ENCODE measurements at regions not wholly inside any gene's neighbourhood (a gene's known extent, or its start where the extent isn't known, plus 50 kb on each side); places are given as distances from the start of the nearest gene placed in this dataset.

DNA sequence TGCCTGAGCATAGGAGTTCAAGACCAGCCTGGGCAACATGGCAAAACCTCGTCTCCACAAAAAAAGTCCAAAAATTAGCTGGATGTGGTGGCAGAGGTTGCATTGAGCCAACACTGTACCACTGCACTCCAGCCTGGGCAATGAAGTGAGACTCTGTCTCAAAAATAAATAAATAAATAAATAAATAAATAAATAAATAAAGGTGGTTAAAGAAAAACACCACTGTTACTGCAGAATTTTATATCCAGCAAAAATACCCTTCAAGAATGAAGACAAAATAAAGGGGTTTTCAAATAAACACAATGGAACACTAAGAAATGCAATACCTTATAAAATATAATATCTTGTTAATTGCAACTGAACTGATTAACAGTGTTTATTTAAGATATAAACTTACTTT lies 150.2 kb upstream of the TBCA start (continued):
- TF ChIP-seq, protein P1, sequence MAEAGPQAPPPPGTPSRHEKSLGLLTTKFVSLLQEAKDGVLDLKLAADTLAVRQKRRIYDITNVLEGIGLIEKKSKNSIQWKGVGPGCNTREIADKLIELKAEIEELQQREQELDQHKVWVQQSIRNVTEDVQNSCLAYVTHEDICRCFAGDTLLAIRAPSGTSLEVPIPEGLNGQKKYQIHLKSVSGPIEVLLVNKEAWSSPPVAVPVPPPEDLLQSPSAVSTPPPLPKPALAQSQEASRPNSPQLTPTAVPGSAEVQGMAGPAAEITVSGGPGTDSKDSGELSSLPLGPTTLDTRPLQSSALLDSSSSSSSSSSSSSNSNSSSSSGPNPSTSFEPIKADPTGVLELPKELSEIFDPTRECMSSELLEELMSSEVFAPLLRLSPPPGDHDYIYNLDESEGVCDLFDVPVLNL (CRISPR knock-in tag; IDR thresholded peaks at IDR 0.05; ENCODE audit: borderline replicate concordance, low read depth), result no peak
- TF ChIP-seq E2F1 (CRISPR knock-in tag; IDR thresholded peaks at IDR 0.05), result no peak
- no peak for TF ChIP-seq ZNF219 (CRISPR knock-in tag; IDR thresholded peaks at IDR 0.05; ENCODE audit: borderline replicate concordance)
- no peak for TF ChIP-seq TP53 (CRISPR knock-in tag; IDR thresholded peaks at IDR 0.05)
- TF ChIP-seq, protein P2, sequence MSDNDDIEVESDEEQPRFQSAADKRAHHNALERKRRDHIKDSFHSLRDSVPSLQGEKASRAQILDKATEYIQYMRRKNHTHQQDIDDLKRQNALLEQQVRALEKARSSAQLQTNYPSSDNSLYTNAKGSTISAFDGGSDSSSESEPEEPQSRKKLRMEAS (CRISPR knock-in tag; IDR thresholded peaks at IDR 0.05), result no peak
- no peak for TF ChIP-seq ZNF396 (CRISPR knock-in tag; IDR thresholded peaks at IDR 0.05; ENCODE audit: borderline replicate concordance)
- no peak for TF ChIP-seq CREM (CRISPR knock-in tag; IDR thresholded peaks at IDR 0.05)
- TF ChIP-seq MLX (CRISPR knock-in tag; IDR thresholded peaks at IDR 0.05), result no peak
- no peak for TF ChIP-seq FOXP1 (CRISPR knock-in tag; IDR thresholded peaks at IDR 0.05; ENCODE audit: borderline replicate concordance)
- TF ChIP-seq HMGA2 (CRISPR knock-in tag; IDR thresholded peaks at IDR 0.05), result no peak

GRCh38 chr5:77925503-77925902 lies 149.4 kb upstream of the TBCA start:
- peaks cover 35% of the 10 kb centered on the region for H3K4me1 Mint-ChIP-seq
- CTCF ChIA-PET, result no interaction called here
- H3K36me3 Mint-ChIP-seq, result no peaks in the 10 kb centered on the region
- peaks cover 17% of the 10 kb centered on the region for H3K27me3 Mint-ChIP-seq (ENCODE audit: low read depth)
- POLR2A ChIA-PET, result no interaction called here
- H3K27ac Mint-ChIP-seq, result no peak overlapping the region
- no peak overlapping the region for H3K4me3 Mint-ChIP-seq
- TF ChIP-seq MXD4 (CRISPR knock-in tag; IDR thresholded peaks at IDR 0.05; ENCODE audit: borderline replicate concordance) (no peak), ZNF138 (CRISPR knock-in tag; conservative IDR thresholded peaks at IDR 0.05) (no peak), CBFB (CRISPR knock-in tag; IDR thresholded peaks at IDR 0.05; ENCODE audit: low read depth) (no peak), JAZF1 (CRISPR knock-in tag; IDR thresholded peaks at IDR 0.05) (no peak), GRHL2 (CRISPR knock-in tag; IDR thresholded peaks at IDR 0.05; ENCODE audit: insufficient replicate concordance, severe bottlenecking) (no peak), ETV6 (CRISPR knock-in tag; IDR thresholded peaks at IDR 0.05) (no peak), ELF4 (CRISPR knock-in tag; IDR thresholded peaks at IDR 0.05; ENCODE audit: low read depth) (no peak)
- TF ChIP-seq, protein P3, sequence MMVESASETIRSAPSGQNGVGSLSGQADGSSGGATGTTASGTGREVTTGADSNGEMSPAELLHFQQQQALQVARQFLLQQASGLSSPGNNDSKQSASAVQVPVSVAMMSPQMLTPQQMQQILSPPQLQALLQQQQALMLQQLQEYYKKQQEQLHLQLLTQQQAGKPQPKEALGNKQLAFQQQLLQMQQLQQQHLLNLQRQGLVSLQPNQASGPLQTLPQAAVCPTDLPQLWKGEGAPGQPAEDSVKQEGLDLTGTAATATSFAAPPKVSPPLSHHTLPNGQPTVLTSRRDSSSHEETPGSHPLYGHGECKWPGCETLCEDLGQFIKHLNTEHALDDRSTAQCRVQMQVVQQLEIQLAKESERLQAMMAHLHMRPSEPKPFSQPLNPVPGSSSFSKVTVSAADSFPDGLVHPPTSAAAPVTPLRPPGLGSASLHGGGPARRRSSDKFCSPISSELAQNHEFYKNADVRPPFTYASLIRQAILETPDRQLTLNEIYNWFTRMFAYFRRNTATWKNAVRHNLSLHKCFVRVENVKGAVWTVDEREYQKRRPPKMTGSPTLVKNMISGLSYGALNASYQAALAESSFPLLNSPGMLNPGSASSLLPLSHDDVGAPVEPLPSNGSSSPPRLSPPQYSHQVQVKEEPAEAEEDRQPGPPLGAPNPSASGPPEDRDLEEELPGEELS (CRISPR knock-in tag; IDR thresholded peaks at IDR 0.05), result no peak
- no peak for ATAC-seq
- H3K9me3 Mint-ChIP-seq, result peaks cover 4% of the 10 kb centered on the region; the same call in 1 of the 2 replicates
- DNase-seq (ENCODE audit: low spot score), result no peak

- DNase-seq (ENCODE audit: low spot score), result peak; percentile 26
- ChIA-PET CTCF (no interaction called here), POLR2A (no interaction called here)
- H3K27me3 Mint-ChIP-seq (ENCODE audit: low read depth), result peaks cover 11% of the 10 kb centered on the region
- H3K9me3 Mint-ChIP-seq, result peaks cover 4% of the 10 kb centered on the region; the same call in 1 of the 2 replicates
- TF ChIP-seq CREB1 (CRISPR knock-in tag; IDR thresholded peaks at IDR 0.05) (no peak), IRF2 (CRISPR knock-in tag; IDR thresholded peaks at IDR 0.05; ENCODE audit: borderline replicate concordance, low read depth) (no peak), SP1 (CRISPR knock-in tag; conservative IDR thresholded peaks at IDR 0.05) (0 out of 2 replicates have a peak, but pooled peaks have one; percentile 22), NFATC4 (CRISPR knock-in tag; IDR thresholded peaks at IDR 0.05) (no peak), ZNF317 (CRISPR knock-in tag; IDR thresholded peaks at IDR 0.05; ENCODE audit: borderline replicate concordance, low read depth) (no peak), FOXJ3 (CRISPR knock-in tag; IDR thresholded peaks at IDR 0.05; ENCODE audit: borderline replicate concordance) (no peak), ZNF138 (CRISPR knock-in tag; conservative IDR thresholded peaks at IDR 0.05) (no peak), NR2C2 (CRISPR knock-in tag; IDR thresholded peaks at IDR 0.05) (no peak)
- peak; percentile 70 for ATAC-seq
- peak overlapping the region; percentile 10; the same call in 1 of the 2 replicates for H3K4me3 Mint-ChIP-seq
- H3K4me1 Mint-ChIP-seq, result peaks cover 27% of the 10 kb centered on the region
- peak overlapping the region; percentile 11; the same call in 1 of the 2 replicates for H3K27ac Mint-ChIP-seq
- no peaks in the 10 kb centered on the region for H3K36me3 Mint-ChIP-seq
Measured at GRCh38 chr5:77924081-77924480, 147.9 kb upstream of the TBCA start.
